H9 (cell line): ENCODE measurements at regions not wholly inside any gene's neighbourhood (a gene's known extent, or its start where the extent isn't known, plus 50 kb on each side); places are given as distances from the start of the nearest gene placed in this dataset.

Source experiments
- DNase-seq: peaks from one replicate; pipeline ENCODE4 v3.0.0-alpha.2; 2017
- H2AFZ ChIP-seq: one replicate; pipeline ENCODE4 v1.6.1; 2013; ENCODE audit warnings: mild to moderate bottlenecking, low read length, control low read depth, moderate library complexity
- H2AK5ac ChIP-seq: 2 replicates; pipeline ENCODE4 v1.6.1; 2013; ENCODE audit warnings: low read length, control low read depth, mixed read lengths; ENCODE audit not compliant: insufficient read length
- H2BK120ac ChIP-seq: one replicate; pipeline ENCODE4 v1.6.1; 2013; ENCODE audit warnings: low read depth, mild to moderate bottlenecking, low read length, control low read depth, inconsistent platforms; ENCODE audit not compliant: poor library complexity, severe bottlenecking
- H2BK12ac ChIP-seq: 2 replicates; pipeline ENCODE4 v1.6.1; 2013; ENCODE audit warnings: low read length, control low read depth, mixed read lengths, low read depth; ENCODE audit not compliant: insufficient read length
- H2BK15ac ChIP-seq: 2 replicates; pipeline ENCODE4 v1.6.1; 2013; ENCODE audit warnings: low read depth, low read length, control low read depth
- H2BK20ac ChIP-seq: one replicate; pipeline ENCODE4 v1.6.1; 2013; ENCODE audit warnings: low read depth, mild to moderate bottlenecking, low read length, control low read depth, inconsistent platforms; ENCODE audit not compliant: poor library complexity, severe bottlenecking
- H2BK5ac ChIP-seq: 2 replicates; pipeline ENCODE4 v1.6.1; 2013; ENCODE audit warnings: low read length, control low read depth, mixed read lengths; ENCODE audit not compliant: insufficient read length
- H3K14ac ChIP-seq: 2 replicates; pipeline ENCODE4 v1.6.1; 2013; ENCODE audit warnings: low read length, control low read depth; ENCODE audit not compliant: insufficient read depth
- H3K18ac ChIP-seq: 2 replicates; pipeline ENCODE4 v1.6.1; 2013; ENCODE audit warnings: low read depth, mild to moderate bottlenecking, mixed read lengths, low read length, control low read depth; ENCODE audit not compliant: insufficient read length
- H3K23ac ChIP-seq: 2 replicates; pipeline ENCODE4 v1.6.1; 2013; ENCODE audit warnings: low read length, control low read depth, mixed read lengths, low read depth; ENCODE audit not compliant: insufficient read length
- H3K23me2 ChIP-seq: 2 replicates; pipeline ENCODE4 v1.6.1; 2013; ENCODE audit warnings: low read depth, mild to moderate bottlenecking, mixed read lengths, low read length, control low read depth; ENCODE audit not compliant: insufficient read length, poor library complexity, severe bottlenecking
- H3K27ac ChIP-seq: 2 replicates; pipeline ENCODE4 v1.5.1; 2013; ENCODE audit warnings: low read length, control low read depth, mixed read lengths, low read depth; ENCODE audit not compliant: insufficient read length
- H3K27me3 ChIP-seq: 2 replicates; pipeline ENCODE4 v1.6.1; 2013; ENCODE audit warnings: low read length, control low read depth, inconsistent platforms; ENCODE audit not compliant: insufficient read depth
- H3K4ac ChIP-seq: 2 replicates; pipeline ENCODE4 v1.6.1; 2013; ENCODE audit warnings: low read depth, mild to moderate bottlenecking, control low read depth, inconsistent platforms, low read length, moderate library complexity
- H3K4me1 ChIP-seq: 2 replicates; pipeline ENCODE4 v1.6.1; 2013; ENCODE audit warnings: low read length, control low read depth, inconsistent platforms; ENCODE audit not compliant: insufficient read depth
- H3K4me2 ChIP-seq: 2 replicates; pipeline ENCODE4 v1.6.1; 2013; ENCODE audit warnings: low read length, control low read depth, mixed read lengths; ENCODE audit not compliant: insufficient read length, insufficient read depth
- H3K56ac ChIP-seq: 2 replicates; pipeline ENCODE4 v1.6.1; 2013; ENCODE audit warnings: low read depth, mild to moderate bottlenecking, mixed read lengths, low read length, control low read depth; ENCODE audit not compliant: insufficient read length
- H3K79me1 ChIP-seq: 2 replicates; pipeline ENCODE4 v1.6.1; 2013; ENCODE audit warnings: low read depth, mild to moderate bottlenecking, moderate library complexity, low read length, control low read depth, inconsistent platforms; ENCODE audit not compliant: insufficient read depth, poor library complexity, severe bottlenecking
- H3K79me2 ChIP-seq: 2 replicates; pipeline ENCODE4 v1.6.1; 2013; ENCODE audit warnings: low read length, control low read depth, inconsistent platforms; ENCODE audit not compliant: insufficient read depth
- H3K9ac ChIP-seq: 2 replicates; pipeline ENCODE4 v1.6.1; 2013; ENCODE audit warnings: low read length, control low read depth, mixed read lengths; ENCODE audit not compliant: insufficient read length; ENCODE audit errors: extremely low read depth
- H3K9me3 ChIP-seq: one replicate; pipeline ENCODE4 v1.6.1; 2013; ENCODE audit warnings: low read depth, low read length, inconsistent platforms; ENCODE audit not compliant: control insufficient read depth
- H3T11ph ChIP-seq: one replicate; pipeline ENCODE4 v1.6.1; 2013; ENCODE audit warnings: mild to moderate bottlenecking, low read length, control low read depth, inconsistent platforms
- H4K20me1 ChIP-seq: one replicate; pipeline ENCODE4 v1.6.1; 2013; ENCODE audit not compliant: control insufficient read depth, insufficient read length, insufficient read depth
- H4K5ac ChIP-seq: 2 replicates; pipeline ENCODE4 v1.6.1; 2013; ENCODE audit warnings: low read depth, mild to moderate bottlenecking, mixed read lengths, low read length, control low read depth; ENCODE audit not compliant: insufficient read length
- H4K8ac ChIP-seq: replicated peaks from 2 replicates; pipeline ENCODE4 v1.6.1; 2013; ENCODE audit warnings: low read length, control low read depth, mixed read lengths, low read depth; ENCODE audit not compliant: insufficient read length
- H4K91ac ChIP-seq: 2 replicates; pipeline ENCODE4 v1.6.1; 2013; ENCODE audit warnings: low read depth, mild to moderate bottlenecking, moderate library complexity, mixed read lengths, low read length, control low read depth; ENCODE audit not compliant: insufficient read length
- H3K27ac Mint-ChIP-seq, 3 experiments: 2 replicates in 2 of 3; 3 replicates in 1 of 3; pipeline ENCODE4 v1.8.0; 2020 to 2021; ENCODE audit warnings: mixed read lengths in 3 of 3, mild to moderate bottlenecking in 1 of 3, moderate library complexity in 1 of 3
- H3K27me3 Mint-ChIP-seq: 2 replicates; pipeline ENCODE4 v1.8.0; 2021; ENCODE audit warnings: low read depth, mild to moderate bottlenecking, moderate library complexity, mixed read lengths
- H3K36me3 Mint-ChIP-seq, 3 experiments: 2 replicates in 2 of 3; 3 replicates in 1 of 3; pipeline ENCODE4 v1.8.0; 2020 to 2021; ENCODE audit warnings: low read depth in 3 of 3, mixed read lengths in 3 of 3; ENCODE audit not compliant: insufficient read depth in 1 of 3
- H3K4me1 Mint-ChIP-seq, 2 experiments: 2 replicates each; pipeline ENCODE4 v1.8.0; 2020; ENCODE audit warnings: mixed read lengths in 2 of 2
- H3K4me3 Mint-ChIP-seq, 2 experiments: 2 replicates in 1 of 2; 3 replicates in 1 of 2; pipeline ENCODE4 v1.8.0; 2020 to 2021; ENCODE audit warnings: mild to moderate bottlenecking in 2 of 2, mixed read lengths in 2 of 2, moderate library complexity in 1 of 2
- H3K9me3 Mint-ChIP-seq, 2 experiments: 2 replicates in 1 of 2; 3 replicates in 1 of 2; pipeline ENCODE4 v1.8.0; 2020; ENCODE audit warnings: mild to moderate bottlenecking in 2 of 2, mixed read lengths in 2 of 2, moderate library complexity in 1 of 2
- CTCF ChIP-seq: fragments of 200-600 bp; sonication (generic); conservative IDR thresholded peaks from 3 replicates; pipeline ENCODE4 v1.8.0; 2021; ENCODE audit warnings: antibody characterized with exemption, mild to moderate bottlenecking
- WGBS: extraction: QIAGEN DNeasy Blood & Tissue Kit; methylation state at CpG from one replicate; pipeline ENCODE4 v1.1.7; 2013; ENCODE audit warnings: missing lambda C conversion rate, low lambda C conversion rate, mixed read lengths; ENCODE audit not compliant: insufficient read length; ENCODE audit errors: extremely low coverage; 5-methylcytosine and 5-hydroxymethylcytosine counted together

- H3K4me1 ChIP-seq: no peaks in the 10 kb centered on the region
- H2BK12ac ChIP-seq: no peak overlapping the region
- no peak overlapping the region for H3K14ac ChIP-seq
- no peaks in the 10 kb centered on the region for H3K23me2 ChIP-seq
- H2BK15ac ChIP-seq: no peak overlapping the region
- H3K79me1 ChIP-seq: no peaks in the 10 kb centered on the region
- H3T11ph ChIP-seq: no peak overlapping the region
- no peak for TF ChIP-seq CTCF
- H3K27me3 Mint-ChIP-seq: 0 out of 2 replicates have a peak, but pooled peaks cover 4% of the 10 kb centered on the region
- peaks cover 6% of the 10 kb centered on the region in 2 experiments for H3K4me1 Mint-ChIP-seq
- no peak overlapping the region for H2AK5ac ChIP-seq
- H4K5ac ChIP-seq: no peak overlapping the region
- H3K27ac Mint-ChIP-seq: no peak overlapping the region
- H3K36me3 Mint-ChIP-seq: no peaks in the 10 kb centered on the region
- no peak overlapping the region for H4K91ac ChIP-seq
- no CpG with 5 or more reads among the region's 4 CpGs for WGBS
- H4K8ac ChIP-seq: no peak overlapping the region
- no peak overlapping the region for H3K4ac ChIP-seq
- H3K9me3 ChIP-seq: no peaks in the 10 kb centered on the region
- no peak overlapping the region for H3K56ac ChIP-seq
- no peak for DNase-seq
- H3K79me2 ChIP-seq: no peaks in the 10 kb centered on the region
- no peak overlapping the region for H3K23ac ChIP-seq
- H3K27me3 ChIP-seq: no peaks in the 10 kb centered on the region
- H3K9me3 Mint-ChIP-seq: no peaks in the 10 kb centered on the region; a peak in 1 of 5 replicates
- H3K4me2 ChIP-seq: no peak overlapping the region
- H2BK5ac ChIP-seq: no peak overlapping the region
- H2BK20ac ChIP-seq: no peak overlapping the region
- H3K27ac ChIP-seq: no peak overlapping the region
- H3K18ac ChIP-seq: no peak overlapping the region
- no peak overlapping the region for H2AFZ ChIP-seq
- no peak overlapping the region for H3K9ac ChIP-seq
- H3K4me3 Mint-ChIP-seq: no peak overlapping the region
- H4K20me1 ChIP-seq: no peaks in the 10 kb centered on the region
- H2BK120ac ChIP-seq: no peak overlapping the region
Observed at GRCh38 chr10:17507538-17507937, 53.1 kb upstream of the ST8SIA6 start.
